ENCODE measurements at regions not wholly inside any gene's neighbourhood (a gene's known extent, or its start where the extent isn't known, plus 50 kb on each side); places are given as distances from the start of the nearest gene placed in this dataset.

- CTCF ChIA-PET, result no interaction called here
- peaks cover under 1% of the 10 kb centered on the region; the same call in 1 of the 2 replicates for H3K9me3 Mint-ChIP-seq
- no peak for DNase-seq (ENCODE audit: low spot score)
- 0 out of 2 replicates have a peak, but pooled peaks cover 2% of the 10 kb centered on the region for H3K4me1 Mint-ChIP-seq
- no peak overlapping the region for H3K4me3 Mint-ChIP-seq
- no peaks in the 10 kb centered on the region for H3K36me3 Mint-ChIP-seq
- H3K27ac Mint-ChIP-seq, result no peak overlapping the region
- ATAC-seq, result no peak
- no peaks in the 10 kb centered on the region for H3K27me3 Mint-ChIP-seq (ENCODE audit: low read depth)
- POLR2A ChIA-PET, result no interaction called here
- TF ChIP-seq, protein P1, sequence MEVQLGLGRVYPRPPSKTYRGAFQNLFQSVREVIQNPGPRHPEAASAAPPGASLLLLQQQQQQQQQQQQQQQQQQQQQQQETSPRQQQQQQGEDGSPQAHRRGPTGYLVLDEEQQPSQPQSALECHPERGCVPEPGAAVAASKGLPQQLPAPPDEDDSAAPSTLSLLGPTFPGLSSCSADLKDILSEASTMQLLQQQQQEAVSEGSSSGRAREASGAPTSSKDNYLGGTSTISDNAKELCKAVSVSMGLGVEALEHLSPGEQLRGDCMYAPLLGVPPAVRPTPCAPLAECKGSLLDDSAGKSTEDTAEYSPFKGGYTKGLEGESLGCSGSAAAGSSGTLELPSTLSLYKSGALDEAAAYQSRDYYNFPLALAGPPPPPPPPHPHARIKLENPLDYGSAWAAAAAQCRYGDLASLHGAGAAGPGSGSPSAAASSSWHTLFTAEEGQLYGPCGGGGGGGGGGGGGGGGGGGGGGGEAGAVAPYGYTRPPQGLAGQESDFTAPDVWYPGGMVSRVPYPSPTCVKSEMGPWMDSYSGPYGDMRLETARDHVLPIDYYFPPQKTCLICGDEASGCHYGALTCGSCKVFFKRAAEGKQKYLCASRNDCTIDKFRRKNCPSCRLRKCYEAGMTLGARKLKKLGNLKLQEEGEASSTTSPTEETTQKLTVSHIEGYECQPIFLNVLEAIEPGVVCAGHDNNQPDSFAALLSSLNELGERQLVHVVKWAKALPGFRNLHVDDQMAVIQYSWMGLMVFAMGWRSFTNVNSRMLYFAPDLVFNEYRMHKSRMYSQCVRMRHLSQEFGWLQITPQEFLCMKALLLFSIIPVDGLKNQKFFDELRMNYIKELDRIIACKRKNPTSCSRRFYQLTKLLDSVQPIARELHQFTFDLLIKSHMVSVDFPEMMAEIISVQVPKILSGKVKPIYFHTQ (CRISPR knock-in tag; IDR thresholded peaks at IDR 0.05), result no peak
- TF ChIP-seq NR1H2 (CRISPR knock-in tag; IDR thresholded peaks at IDR 0.05) (no peak), MAX (CRISPR knock-in tag; IDR thresholded peaks at IDR 0.05) (no peak), RORB (CRISPR knock-in tag; IDR thresholded peaks at IDR 0.05) (no peak), EMX1 (CRISPR knock-in tag; IDR thresholded peaks at IDR 0.05) (no peak), JAZF1 (CRISPR knock-in tag; IDR thresholded peaks at IDR 0.05) (no peak), ZNF219 (CRISPR knock-in tag; IDR thresholded peaks at IDR 0.05; ENCODE audit: borderline replicate concordance) (no peak), NR2C2 (CRISPR knock-in tag; IDR thresholded peaks at IDR 0.05) (no peak), ATF1 (CRISPR knock-in tag; IDR thresholded peaks at IDR 0.05) (no peak), STAT6 (CRISPR knock-in tag; conservative IDR thresholded peaks at IDR 0.05; ENCODE audit: low read depth) (no peak), ZBTB43 (CRISPR knock-in tag; IDR thresholded peaks at IDR 0.05) (no peak), TP53 (CRISPR knock-in tag; IDR thresholded peaks at IDR 0.05) (no peak), E2F5 (CRISPR knock-in tag; IDR thresholded peaks at IDR 0.05) (no peak), CBFB (CRISPR knock-in tag; IDR thresholded peaks at IDR 0.05; ENCODE audit: low read depth) (no peak), ZNF396 (CRISPR knock-in tag; IDR thresholded peaks at IDR 0.05; ENCODE audit: borderline replicate concordance) (no peak), FOXJ3 (CRISPR knock-in tag; IDR thresholded peaks at IDR 0.05; ENCODE audit: borderline replicate concordance) (no peak), ZNF138 (CRISPR knock-in tag; conservative IDR thresholded peaks at IDR 0.05) (no peak), ZNF263 (CRISPR knock-in tag; IDR thresholded peaks at IDR 0.05; ENCODE audit: low read depth) (no peak)
- TF ChIP-seq, protein P2, sequence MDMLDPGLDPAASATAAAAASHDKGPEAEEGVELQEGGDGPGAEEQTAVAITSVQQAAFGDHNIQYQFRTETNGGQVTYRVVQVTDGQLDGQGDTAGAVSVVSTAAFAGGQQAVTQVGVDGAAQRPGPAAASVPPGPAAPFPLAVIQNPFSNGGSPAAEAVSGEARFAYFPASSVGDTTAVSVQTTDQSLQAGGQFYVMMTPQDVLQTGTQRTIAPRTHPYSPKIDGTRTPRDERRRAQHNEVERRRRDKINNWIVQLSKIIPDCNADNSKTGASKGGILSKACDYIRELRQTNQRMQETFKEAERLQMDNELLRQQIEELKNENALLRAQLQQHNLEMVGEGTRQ (CRISPR knock-in tag; IDR thresholded peaks at IDR 0.05), result no peak
- TF ChIP-seq, protein P3, sequence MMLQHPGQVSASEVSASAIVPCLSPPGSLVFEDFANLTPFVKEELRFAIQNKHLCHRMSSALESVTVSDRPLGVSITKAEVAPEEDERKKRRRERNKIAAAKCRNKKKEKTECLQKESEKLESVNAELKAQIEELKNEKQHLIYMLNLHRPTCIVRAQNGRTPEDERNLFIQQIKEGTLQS (CRISPR knock-in tag; conservative IDR thresholded peaks at IDR 0.05), result no peak
Observed at GRCh38 chr18:64807560-64807959, 658.7 kb upstream of the LINC00305 start.
